SJCRH30 (cell line): ENCODE measurements at regions not wholly inside any gene's neighbourhood (a gene's known extent, or its start where the extent isn't known, plus 50 kb on each side); places are given as distances from the start of the nearest gene placed in this dataset.
"Not testable (repeated sequence)": the region's sequence is repeated elsewhere in the genome, so short reads cannot be mapped to it uniquely, and the experiment has no call there.

Experiments
- DNase-seq, 2 experiments: peaks; one replicate each; pipeline ENCODE4 v3.0.0-alpha.2; 2015 to 2020
- H3K27ac ChIP-seq: fragments of 250-450 bp; sonication (Bioruptor Pico); 2 replicates; pipeline ENCODE4 v1.5.1; 2020; ENCODE audit warnings: mild to moderate bottlenecking, moderate library complexity
- H3K27me3 ChIP-seq: fragments of 250-450 bp; sonication (Bioruptor Pico); 2 replicates; pipeline ENCODE4 v1.5.1; 2020; ENCODE audit warnings: mild to moderate bottlenecking, moderate library complexity
- H3K36me3 ChIP-seq: fragments of 250-450 bp; sonication (Bioruptor Pico); 2 replicates; pipeline ENCODE4 v1.5.1; 2020; ENCODE audit warnings: mild to moderate bottlenecking, moderate library complexity
- H3K4me1 ChIP-seq: fragments of 250-450 bp; sonication (Bioruptor Pico); 2 replicates; pipeline ENCODE4 v1.5.1; 2020; ENCODE audit warnings: mild to moderate bottlenecking, moderate library complexity
- H3K4me3 ChIP-seq: fragments of 250-450 bp; sonication (Bioruptor Pico); 2 replicates; pipeline ENCODE4 v1.5.1; 2020; ENCODE audit warnings: mild to moderate bottlenecking, moderate library complexity
- H3K9me3 ChIP-seq: fragments of 250-450 bp; sonication (Bioruptor Pico); replicated peaks from 2 replicates; pipeline ENCODE4 v1.5.1; 2020; ENCODE audit warnings: mild to moderate bottlenecking, moderate library complexity

- Histone ChIP-seq H3K27ac (peak overlapping the region; percentile 49; the same call in 1 of the 2 replicates), H3K27me3 (no peaks in the 10 kb centered on the region; the same call in 1 of the 2 replicates), H3K9me3 (no peaks in the 10 kb centered on the region), H3K4me3 (peak overlapping the region; percentile 73), H3K36me3 (no peaks in the 10 kb centered on the region), H3K4me1 (peaks cover 11% of the 10 kb centered on the region)
- DNase-seq: peak; percentile 44 to 49
Observed at GRCh38 chr9:129412814-129413536, 207.9 kb downstream of the C9orf50 start.

- H3K4me1 ChIP-seq: peaks cover 11% of the 10 kb centered on the region
- H3K36me3 ChIP-seq, DNase-seq, H3K9me3 ChIP-seq, H3K27me3 ChIP-seq, H3K27ac ChIP-seq, H3K4me3 ChIP-seq: not testable (repeated sequence)
Observed at GRCh38 chr9:129412176-129412813, 208.6 kb downstream of the C9orf50 start.

GRCh38 chr9:129411501-129412175 lies 209.3 kb downstream of the C9orf50 start:
- H3K36me3 ChIP-seq: no peaks in the 10 kb centered on the region
- no peak for DNase-seq
- H3K4me1 ChIP-seq: peaks cover 11% of the 10 kb centered on the region
- H3K9me3 ChIP-seq: no peaks in the 10 kb centered on the region
- H3K27me3 ChIP-seq: no peaks in the 10 kb centered on the region; the same call in 1 of the 2 replicates
- H3K27ac ChIP-seq: no peak overlapping the region
- no peak overlapping the region for H3K4me3 ChIP-seq

- no peak overlapping the region for H3K27ac ChIP-seq
Observed at GRCh38 chr9:129410226-129410625, 210.7 kb downstream of the C9orf50 start.

GRCh38 chr9:129408535-129409215 lies 212.2 kb downstream of the C9orf50 start:
- no peak overlapping the region for H3K27ac ChIP-seq

More at GRCh38 chr9:129410226-129410625, 210.7 kb downstream of the C9orf50 start:
- H3K4me3 ChIP-seq: no peak overlapping the region
- no peaks in the 10 kb centered on the region for H3K36me3 ChIP-seq
- no peak for DNase-seq
- H3K9me3 ChIP-seq: no peaks in the 10 kb centered on the region
- peaks cover 11% of the 10 kb centered on the region for H3K4me1 ChIP-seq
- H3K27me3 ChIP-seq: no peaks in the 10 kb centered on the region; the same call in 1 of the 2 replicates

GRCh38 chr9:129407905-129408452 lies 212.9 kb downstream of the C9orf50 start:
- no peak overlapping the region for H3K4me3 ChIP-seq
- H3K27ac ChIP-seq: no peak overlapping the region
- H3K4me1 ChIP-seq: peaks cover 5% of the 10 kb centered on the region
- DNase-seq: no peak
- no peaks in the 10 kb centered on the region for H3K36me3 ChIP-seq
- no peaks in the 10 kb centered on the region for H3K9me3 ChIP-seq
- H3K27me3 ChIP-seq: peaks cover 10% of the 10 kb centered on the region; the same call in 1 of the 2 replicates

More at GRCh38 chr9:129408535-129409215, 212.2 kb downstream of the C9orf50 start:
- H3K9me3 ChIP-seq: no peaks in the 10 kb centered on the region
- H3K27me3 ChIP-seq: peaks cover 5% of the 10 kb centered on the region; the same call in 1 of the 2 replicates
- no peak for DNase-seq
- no peaks in the 10 kb centered on the region for H3K36me3 ChIP-seq
- no peak overlapping the region for H3K4me3 ChIP-seq
- H3K4me1 ChIP-seq: peaks cover 5% of the 10 kb centered on the region

GRCh38 chr9:129406278-129407225 lies 214.3 kb downstream of the C9orf50 start:
- H3K27me3 ChIP-seq: peaks cover 10% of the 10 kb centered on the region; the same call in 1 of the 2 replicates
- no peaks in the 10 kb centered on the region for H3K36me3 ChIP-seq
- no peak overlapping the region for H3K4me3 ChIP-seq
- DNase-seq: no peak
- H3K9me3 ChIP-seq: no peaks in the 10 kb centered on the region
- no peak overlapping the region for H3K27ac ChIP-seq
- H3K4me1 ChIP-seq: no peaks in the 10 kb centered on the region

GRCh38 chr9:129405827-129406213 lies 215.1 kb downstream of the C9orf50 start:
- DNase-seq: no peak
- Histone ChIP-seq H3K27me3 (peaks cover 10% of the 10 kb centered on the region; the same call in 1 of the 2 replicates), H3K4me1 (no peaks in the 10 kb centered on the region)

GRCh38 chr9:129405089-129405826 lies 215.6 kb downstream of the C9orf50 start:
- peaks cover 10% of the 10 kb centered on the region; the same call in 1 of the 2 replicates for H3K27me3 ChIP-seq
- H3K4me1 ChIP-seq: no peaks in the 10 kb centered on the region
- DNase-seq: no peak

More at GRCh38 chr9:129405827-129406213, 215.1 kb downstream of the C9orf50 start:
- H3K27ac ChIP-seq: no peak overlapping the region
- no peaks in the 10 kb centered on the region for H3K9me3 ChIP-seq
- H3K36me3 ChIP-seq: no peaks in the 10 kb centered on the region
- H3K4me3 ChIP-seq: no peak overlapping the region

GRCh38 chr9:129404621-129405020 lies 216.3 kb downstream of the C9orf50 start:
- DNase-seq: no peak
- Histone ChIP-seq H3K9me3 (no peaks in the 10 kb centered on the region), H3K4me3 (no peak overlapping the region), H3K4me1 (no peaks in the 10 kb centered on the region), H3K27me3 (peaks cover 13% of the 10 kb centered on the region; the same call in 1 of the 2 replicates), H3K36me3 (no peaks in the 10 kb centered on the region), H3K27ac (no peak overlapping the region)

More at GRCh38 chr9:129405089-129405826, 215.6 kb downstream of the C9orf50 start:
- H3K4me3 ChIP-seq: no peak overlapping the region
- no peaks in the 10 kb centered on the region for H3K9me3 ChIP-seq
- no peak overlapping the region for H3K27ac ChIP-seq
- H3K36me3 ChIP-seq: no peaks in the 10 kb centered on the region

GRCh38 chr9:129403779-129404620 lies 216.9 kb downstream of the C9orf50 start:
- Histone ChIP-seq H3K4me1 (no peaks in the 10 kb centered on the region), H3K9me3 (no peaks in the 10 kb centered on the region), H3K4me3 (no peak overlapping the region), H3K27me3 (peaks cover 19% of the 10 kb centered on the region), H3K27ac (no peak overlapping the region), H3K36me3 (no peaks in the 10 kb centered on the region)
- DNase-seq: no peak
